H1 (cell line): ENCODE measurements at regions not wholly inside any gene's neighbourhood (a gene's known extent, or its start where the extent isn't known, plus 50 kb on each side); places are given as distances from the start of the nearest gene placed in this dataset.

ENCODE experiments used
- CTCF ChIA-PET: fragments of 300-600 bp; sonication (Branson Sonifier 250); formaldehyde crosslinking; loops from one replicate; lab custom pipeline; 2021; ENCODE audit not compliant: partially characterized antibody; lab: Charles Lee
- POLR2A ChIA-PET: fragments of 300-600 bp; sonication (Branson Sonifier 250); formaldehyde crosslinking; loops from one replicate; lab custom pipeline; 2021; ENCODE audit warnings: inconsistent platforms; ENCODE audit not compliant: partially characterized antibody; lab: Charles Lee
- DNase-seq, 2 experiments: peaks; one replicate each; pipeline versions ENCODE4 v3.0.0 to v3.0.0-alpha.2; 2010 to 2022; ENCODE audit warnings: low spot score in 2 of 2, low read depth in 1 of 2, mixed read lengths in 1 of 2
- FAIRE-seq: peaks from 2 replicates; lab custom pipeline; 2011; peaks lifted over from hg19 to GRCh38; lab: Jason Lieb, UNC
- H2AFZ ChIP-seq: 2 replicates; pipeline ENCODE4 v1.8.1; 2012; ENCODE audit warnings: low read length, inconsistent platforms
- H2AK5ac ChIP-seq: 2 replicates; pipeline ENCODE4 v1.6.1; 2013; ENCODE audit warnings: low read depth, low read length
- H2BK120ac ChIP-seq: replicated peaks from 2 replicates; pipeline ENCODE3; 2013; ENCODE audit warnings: low read depth, low read length, inconsistent platforms
- H2BK12ac ChIP-seq: 2 replicates; pipeline ENCODE4 v1.6.1; 2013; ENCODE audit warnings: low read depth, low read length
- H2BK15ac ChIP-seq: 2 replicates; pipeline ENCODE4 v1.6.1; 2013; ENCODE audit warnings: low read length
- H2BK20ac ChIP-seq: 2 replicates; pipeline ENCODE4 v1.6.1; 2013; ENCODE audit warnings: low read length
- H2BK5ac ChIP-seq: 2 replicates; pipeline ENCODE4 v1.6.1; 2013; ENCODE audit warnings: low read depth, low read length
- H3K14ac ChIP-seq: 2 replicates; pipeline ENCODE4 v1.6.1; 2013; ENCODE audit warnings: inconsistent platforms; ENCODE audit not compliant: insufficient read length
- H3K18ac ChIP-seq: 2 replicates; pipeline ENCODE4 v1.6.1; 2013; ENCODE audit warnings: low read length; ENCODE audit errors: extremely low read depth
- H3K23ac ChIP-seq: 2 replicates; pipeline ENCODE4 v1.6.1; 2013; ENCODE audit warnings: inconsistent platforms; ENCODE audit not compliant: insufficient read length
- H3K23me2 ChIP-seq: 2 replicates; pipeline ENCODE4 v1.6.1; 2013; ENCODE audit warnings: low read depth, low read length
- H3K27ac ChIP-seq: 2 replicates; pipeline ENCODE4 v1.6.1; 2011; ENCODE audit warnings: low read depth, low read length, inconsistent platforms
- H3K27me3 ChIP-seq, 4 experiments: replicated peaks in 1 of 4; 1 replicate in 1 of 4; 2 replicates in 3 of 4; pipeline versions ENCODE4 v1.6.1 to v1.8.1; 2011 to 2013; ENCODE audit warnings: low read length in 3 of 4, mild to moderate bottlenecking in 3 of 4, inconsistent platforms in 2 of 4, mixed read lengths in 2 of 4, moderate library complexity in 1 of 4; ENCODE audit not compliant: control insufficient read depth in 3 of 4, insufficient read depth in 3 of 4; ENCODE audit errors: extremely low read depth in 1 of 4
- H3K36me3 ChIP-seq, 4 experiments: 2 replicates each; pipeline versions ENCODE4 v1.6.1 to v1.8.1; 2011 to 2013; ENCODE audit warnings: mild to moderate bottlenecking in 4 of 4, low read length in 3 of 4, moderate library complexity in 2 of 4, control low read depth in 1 of 4, inconsistent platforms in 1 of 4; ENCODE audit not compliant: insufficient read depth in 4 of 4, control insufficient read depth in 2 of 4
- H3K4ac ChIP-seq: replicated peaks from 2 replicates; pipeline ENCODE3; 2013; ENCODE audit warnings: low read length, low read depth, mixed read lengths, inconsistent platforms; ENCODE audit not compliant: insufficient read length
- H3K4me1 ChIP-seq, 4 experiments: replicated peaks in 1 of 4; 1 replicate in 1 of 4; 2 replicates in 3 of 4; pipeline versions ENCODE4 v1.6.1 to v1.8.1; 2011 to 2013; ENCODE audit warnings: low read length in 3 of 4, inconsistent platforms in 2 of 4, mixed read lengths in 1 of 4; ENCODE audit not compliant: insufficient read depth in 4 of 4, control insufficient read depth in 3 of 4
- H3K4me2 ChIP-seq, 2 experiments: 2 replicates each; pipeline versions ENCODE4 v1.6.1 to v1.8.1; 2011 to 2013; ENCODE audit warnings: low read depth in 2 of 2, low read length in 2 of 2, control low read depth in 1 of 2, inconsistent platforms in 1 of 2, mild to moderate bottlenecking in 1 of 2; ENCODE audit not compliant: insufficient read depth in 1 of 2
- H3K4me3 ChIP-seq, 4 experiments: fragments of 200-600, 300-600 bp in 1 of 4; sonication (generic), shearing (Covaris generic), sonication (Bioruptor Twin) in 1 of 4; 2 replicates each; pipeline versions ENCODE4 v1.5.1 to v1.8.1; 2011 to 2016; ENCODE audit warnings: low read length in 4 of 4, low read depth in 3 of 4, control low read depth in 2 of 4, inconsistent platforms in 2 of 4, mild to moderate bottlenecking in 2 of 4, mixed read lengths in 1 of 4, moderate library complexity in 1 of 4; ENCODE audit not compliant: insufficient read depth in 2 of 4; ENCODE audit errors: extremely low read depth in 1 of 4
- H3K56ac ChIP-seq: replicated peaks from 2 replicates; pipeline ENCODE3; 2013; ENCODE audit warnings: low read depth, mild to moderate bottlenecking, mixed read lengths, low read length, inconsistent platforms; ENCODE audit not compliant: insufficient read length
- H3K79me1 ChIP-seq: 2 replicates; pipeline ENCODE4 v1.6.1; 2013; ENCODE audit warnings: low read depth, low read length, control low read depth
- H3K79me2 ChIP-seq, 2 experiments: 2 replicates each; pipeline versions ENCODE4 v1.6.1 to v1.8.1; 2012 to 2013; ENCODE audit warnings: low read length in 2 of 2, mild to moderate bottlenecking in 2 of 2, inconsistent platforms in 1 of 2; ENCODE audit not compliant: insufficient read depth in 2 of 2, control insufficient read depth in 1 of 2
- H3K9ac ChIP-seq, 4 experiments: replicated peaks in 1 of 4; 1 replicate in 1 of 4; 2 replicates in 3 of 4; pipeline versions ENCODE4 v1.6.1 to v1.8.1; 2011 to 2013; ENCODE audit warnings: low read depth in 3 of 4, low read length in 3 of 4, control low read depth in 2 of 4, mild to moderate bottlenecking in 2 of 4, moderate library complexity in 2 of 4, inconsistent platforms in 1 of 4; ENCODE audit errors: extremely low read depth in 1 of 4
- H3K9me3 ChIP-seq, 2 experiments: 2 replicates each; pipeline versions ENCODE4 v1.6.1 to v1.8.1; 2012 to 2013; ENCODE audit warnings: mild to moderate bottlenecking in 2 of 2, moderate library complexity in 2 of 2, control low read depth in 1 of 2, inconsistent platforms in 1 of 2, low read depth in 1 of 2, low read length in 1 of 2, mixed read lengths in 1 of 2; ENCODE audit not compliant: insufficient read depth in 2 of 2
- H4K20me1 ChIP-seq, 2 experiments: replicated peaks in 1 of 2; 2 replicates each; pipeline versions ENCODE3 to v1.8.1; 2011 to 2013; ENCODE audit warnings: inconsistent platforms in 2 of 2, low read length in 2 of 2, mild to moderate bottlenecking in 1 of 2; ENCODE audit not compliant: insufficient read depth in 2 of 2, control insufficient read depth in 1 of 2
- H4K5ac ChIP-seq: 2 replicates; pipeline ENCODE4 v1.6.1; 2013; ENCODE audit warnings: low read length, low read depth, mixed read lengths, inconsistent platforms; ENCODE audit not compliant: insufficient read length
- H4K8ac ChIP-seq: 2 replicates; pipeline ENCODE4 v1.8.0; 2013; ENCODE audit warnings: mild to moderate bottlenecking, moderate library complexity, low read length, inconsistent platforms; ENCODE audit not compliant: insufficient read depth; ENCODE audit errors: extremely low read depth
- H4K91ac ChIP-seq: replicated peaks from 2 replicates; pipeline ENCODE3; 2013; ENCODE audit warnings: low read length, mixed read lengths, inconsistent platforms; ENCODE audit not compliant: insufficient read length
- CBX8 ChIP-seq: fragments of 300-800, 300-1000 bp; sonication (generic); IDR thresholded peaks from 2 replicates; pipeline ENCODE4 v1.7.1; 2016; ENCODE audit warnings: low read depth, low read length, borderline replicate concordance
- CHD2 ChIP-seq: IDR thresholded peaks from 2 replicates; pipeline ENCODE4 v1.6.1; 2012; ENCODE audit warnings: low read length, improper control_type of control experiment
- CTCF ChIP-seq, 3 experiments: IDR thresholded peaks; 1 replicate in 2 of 3; 2 replicates in 1 of 3; pipeline versions ENCODE4 v1.5.1 to v1.6.1; 2011; ENCODE audit warnings: low read length in 3 of 3, mild to moderate bottlenecking in 3 of 3, inconsistent platforms in 2 of 3, low read depth in 1 of 3, moderate library complexity in 1 of 3; ENCODE audit not compliant: insufficient read depth in 1 of 3; ENCODE audit errors: control extremely low read depth in 1 of 3
- EP300 ChIP-seq, 2 experiments: IDR thresholded peaks; 1 replicate in 1 of 2; 2 replicates in 1 of 2; pipeline ENCODE4 v1.6.1; 2011 to 2012; ENCODE audit warnings: low read depth in 2 of 2, low read length in 2 of 2, mild to moderate bottlenecking in 2 of 2, borderline replicate concordance in 1 of 2, inconsistent platforms in 1 of 2, moderate library complexity in 1 of 2
- EZH2 ChIP-seq: fragments of 200-600 bp; sonication (generic); IDR thresholded peaks from 2 replicates; pipeline ENCODE4 v1.7.1; 2012; ENCODE audit warnings: low read depth, mild to moderate bottlenecking, moderate library complexity, low read length, inconsistent platforms; ENCODE audit not compliant: severe bottlenecking
- POLR2A ChIP-seq, 2 experiments: IDR thresholded peaks; 1 replicate in 1 of 2; 2 replicates in 1 of 2; pipeline ENCODE4 v1.6.1; 2011; ENCODE audit warnings: low read depth in 2 of 2, low read length in 2 of 2, mild to moderate bottlenecking in 2 of 2; ENCODE audit errors: control extremely low read depth in 1 of 2
- POLR2AphosphoS5 ChIP-seq: IDR thresholded peaks from 2 replicates; pipeline ENCODE4 v1.6.1; 2011; ENCODE audit warnings: low read depth, low read length
- SIX5 ChIP-seq: IDR thresholded peaks from 2 replicates; pipeline ENCODE4 v1.6.1; 2011; ENCODE audit warnings: mild to moderate bottlenecking, low read depth, low read length
- USF2 ChIP-seq: IDR thresholded peaks from 2 replicates; pipeline ENCODE4 v1.6.1; 2011; ENCODE audit warnings: low read length, improper control_type of control experiment
- WGBS, 2 experiments: shearing (Covaris generic) in 1 of 2; methylation state at CpG; one replicate each; pipeline versions ENCODE4 v1.1.6 to v1.1.7; 2013 to 2015; ENCODE audit warnings: low lambda C conversion rate in 2 of 2, mixed read lengths in 2 of 2, inconsistent platforms in 1 of 2, low coverage in 1 of 2, missing lambda C conversion rate in 1 of 2; ENCODE audit not compliant: insufficient replicate concordance in 2 of 2, insufficient coverage in 1 of 2, insufficient read length in 1 of 2; ENCODE audit errors: extremely low coverage in 1 of 2, missing lambda C conversion rate in 1 of 2; 5-methylcytosine and 5-hydroxymethylcytosine counted together

GRCh38 chr1:165137551-165138316 lies 218.8 kb downstream of the LMX1A start:
- H3K79me1 ChIP-seq, result no peaks in the 10 kb centered on the region
- H3K4me2 ChIP-seq, result no peak overlapping the region
- CTCF ChIA-PET, result interaction anchor here (1.2 to 3.3 kb wide), 5 partner anchors 8 to 232 kb away, joined by 4 to 15 read pairs (median 5); no protein-coding TSS in a partner anchor
- H4K5ac ChIP-seq, result no peak overlapping the region
- no peaks in the 10 kb centered on the region for H4K20me1 ChIP-seq
- no peak overlapping the region for H3K4ac ChIP-seq
- no peak overlapping the region for H3K9ac ChIP-seq
- H4K91ac ChIP-seq, result no peak overlapping the region
- H3K56ac ChIP-seq, result no peak overlapping the region
- H3K36me3 ChIP-seq, result no peaks in the 10 kb centered on the region
- H3K23me2 ChIP-seq, result no peaks in the 10 kb centered on the region; the same call in 1 of the 2 replicates
- FAIRE-seq (no peak), DNase-seq (no peak)
- H4K8ac ChIP-seq, result no peak overlapping the region
- no peaks in the 10 kb centered on the region for H3K79me2 ChIP-seq
- H2BK15ac ChIP-seq, result no peak overlapping the region
- H3K27me3 ChIP-seq, result no peaks in the 10 kb centered on the region
- H2BK20ac ChIP-seq, result no peak overlapping the region
- POLR2A ChIA-PET, result no interaction called here
- no peak overlapping the region for H2BK120ac ChIP-seq
- H3K4me1 ChIP-seq, result no peaks in the 10 kb centered on the region
- no peaks in the 10 kb centered on the region for H3K9me3 ChIP-seq
- no peak overlapping the region for H3K27ac ChIP-seq
- H3K14ac ChIP-seq, result no peak overlapping the region
- H2BK5ac ChIP-seq, result no peak overlapping the region
- H2AFZ ChIP-seq, result no peak overlapping the region
- H2BK12ac ChIP-seq, result no peak overlapping the region
- H3K18ac ChIP-seq, result no peak overlapping the region
- H3K4me3 ChIP-seq, result no peak overlapping the region
- no peak overlapping the region for H2AK5ac ChIP-seq
- 84% methylated on average over 5 of the region's 5 CpGs; no CpG with 5 or more reads in 1 of the 2 experiments for WGBS, 2 experiments
- no peak overlapping the region for H3K23ac ChIP-seq
- TF ChIP-seq CBX8, result no peak
- TF ChIP-seq EP300 (IDR thresholded peaks at IDR 0.05; ENCODE audit: borderline replicate concordance in 1 of 2, low read depth in 2 of 2, low read length in 2 of 2), result no peak
- TF ChIP-seq SIX5, result no peak
- TF ChIP-seq POLR2A (IDR thresholded peaks at IDR 0.05; ENCODE audit: control extremely low read depth in 1 of 2, low read depth in 2 of 2, low read length in 2 of 2), result no peak
- TF ChIP-seq USF2, result no peak
- TF ChIP-seq CTCF (IDR thresholded peaks at IDR 0.05; ENCODE audit: control extremely low read depth in 1 of 3, insufficient read depth in 1 of 3, low read depth in 1 of 3, low read length in 3 of 3), result no peak
- no peak for TF ChIP-seq POLR2AphosphoS5
- TF ChIP-seq CHD2, result no peak
- no peak for TF ChIP-seq EZH2
